Glomerular visceral epithelial cell (primary cell): ENCODE measurements at regions not wholly inside any gene's neighbourhood (a gene's known extent, or its start where the extent isn't known, plus 50 kb on each side); places are given as distances from the start of the nearest gene placed in this dataset.
"Not testable (repeated sequence)": the region's sequence is repeated elsewhere in the genome, so short reads cannot be mapped to it uniquely, and the experiment has no call there.

Source experiments
- DNase-seq: peaks from one replicate; pipeline ENCODE4 v3.0.0-alpha.2; 2016; ENCODE audit errors: extremely low spot score

DNA sequence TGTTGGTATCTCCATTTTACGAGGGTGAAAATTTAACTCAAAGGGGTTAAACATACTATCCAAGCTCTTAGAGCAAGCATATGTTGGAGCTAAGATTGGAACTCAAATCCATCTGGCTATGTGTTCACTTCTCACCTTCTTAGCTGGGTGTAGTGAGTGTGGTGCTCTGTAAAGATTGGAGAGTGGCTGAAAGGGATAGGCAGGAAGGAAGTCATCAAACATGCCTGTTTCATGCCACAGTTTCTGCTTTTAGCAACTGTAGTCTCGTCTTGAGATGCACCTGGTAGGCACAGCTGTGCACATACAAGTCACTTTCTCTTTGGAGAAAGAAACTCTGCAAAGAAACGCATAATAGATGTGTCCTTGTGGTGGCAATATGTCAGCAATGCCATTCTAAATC is 189.1 kb upstream of the MDFIC2 start:
- DNase-seq: no peak

DNA sequence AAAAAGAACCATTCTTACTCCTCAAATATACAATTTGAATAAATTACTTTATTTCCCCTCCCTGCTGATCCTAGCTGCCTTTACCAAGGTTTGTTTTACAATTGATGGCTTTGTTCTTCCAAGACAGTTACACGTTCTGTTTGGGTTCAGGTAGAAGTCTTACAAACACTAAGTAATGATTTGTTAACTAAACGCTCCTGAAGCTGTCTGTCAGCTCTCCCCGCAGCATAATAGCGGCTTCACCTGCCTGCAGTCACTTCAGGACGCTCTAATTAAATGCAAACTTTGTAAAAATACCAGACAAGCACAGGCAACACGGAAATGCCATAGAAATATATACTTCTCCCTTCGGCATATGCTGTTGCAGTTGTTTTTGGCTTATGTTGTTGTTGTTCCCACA is 176.4 kb upstream of the MDFIC2 start:
- DNase-seq: no peak

DNA sequence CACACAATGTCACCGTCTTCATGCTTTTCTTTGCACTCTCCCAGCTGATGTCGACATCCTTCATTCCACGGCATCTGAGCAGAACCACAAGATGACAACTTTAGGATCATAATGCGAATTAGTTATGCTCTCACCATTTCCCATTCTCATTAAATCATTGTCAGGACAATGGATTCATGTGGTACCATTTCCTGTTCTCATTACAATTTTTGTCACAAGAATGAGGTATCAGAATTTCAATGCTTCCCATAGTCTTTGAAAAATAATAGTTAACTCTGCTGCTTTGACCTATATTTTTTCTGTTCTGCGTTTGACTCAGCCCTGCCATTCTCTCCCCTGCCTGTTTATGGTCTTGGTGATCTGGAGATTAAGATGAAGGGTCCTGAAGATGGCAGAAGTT is 175.7 kb upstream of the MDFIC2 start:
- DNase-seq: no peak

DNA sequence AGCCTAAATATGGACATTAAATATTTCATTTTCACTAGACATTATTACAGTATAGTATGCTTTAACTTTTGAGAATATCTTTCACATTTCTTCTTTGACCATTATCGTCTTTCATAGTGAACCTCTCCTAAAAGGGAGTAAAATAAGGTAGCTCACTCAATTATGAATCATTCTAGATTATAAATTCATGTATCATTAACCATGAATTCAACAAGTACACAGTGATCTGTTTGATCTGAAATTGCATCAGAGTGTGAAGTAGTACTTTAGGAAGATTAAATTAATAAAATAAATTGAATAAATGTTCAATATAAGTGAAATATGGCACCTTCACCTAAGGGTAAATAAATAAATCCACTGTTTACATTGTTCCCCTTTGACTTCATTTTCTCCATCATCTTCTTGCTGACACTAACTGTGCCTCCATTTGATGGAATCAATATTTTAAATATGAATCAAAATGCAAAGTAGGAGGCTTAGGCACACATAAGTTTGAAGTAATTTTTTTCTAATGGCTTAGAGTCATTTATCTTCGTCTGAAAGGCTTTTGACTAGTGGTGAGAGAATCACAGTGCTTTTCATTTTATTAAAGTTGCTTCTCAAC is 174.1 kb upstream of the MDFIC2 start:
- no peak for DNase-seq

DNA sequence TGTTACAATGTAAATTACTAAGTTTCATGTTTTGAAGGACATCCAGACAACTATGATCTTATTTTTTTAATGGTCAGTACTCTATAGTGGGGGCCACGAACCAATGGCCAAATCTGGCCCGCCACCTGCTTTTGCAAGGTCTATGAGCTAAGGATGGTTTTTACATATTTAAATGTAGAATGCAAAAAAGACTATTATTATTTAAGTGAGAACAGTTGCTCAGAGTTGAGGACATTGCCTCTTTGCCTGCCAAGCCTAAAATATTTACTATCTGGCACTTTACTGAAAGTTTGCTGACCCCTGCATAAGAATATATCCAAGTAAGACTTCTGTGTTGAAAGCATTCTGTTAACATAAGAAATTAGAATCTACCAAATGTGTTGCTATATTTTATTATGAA is 163.7 kb upstream of the MDFIC2 start:
- DNase-seq: no peak

DNA sequence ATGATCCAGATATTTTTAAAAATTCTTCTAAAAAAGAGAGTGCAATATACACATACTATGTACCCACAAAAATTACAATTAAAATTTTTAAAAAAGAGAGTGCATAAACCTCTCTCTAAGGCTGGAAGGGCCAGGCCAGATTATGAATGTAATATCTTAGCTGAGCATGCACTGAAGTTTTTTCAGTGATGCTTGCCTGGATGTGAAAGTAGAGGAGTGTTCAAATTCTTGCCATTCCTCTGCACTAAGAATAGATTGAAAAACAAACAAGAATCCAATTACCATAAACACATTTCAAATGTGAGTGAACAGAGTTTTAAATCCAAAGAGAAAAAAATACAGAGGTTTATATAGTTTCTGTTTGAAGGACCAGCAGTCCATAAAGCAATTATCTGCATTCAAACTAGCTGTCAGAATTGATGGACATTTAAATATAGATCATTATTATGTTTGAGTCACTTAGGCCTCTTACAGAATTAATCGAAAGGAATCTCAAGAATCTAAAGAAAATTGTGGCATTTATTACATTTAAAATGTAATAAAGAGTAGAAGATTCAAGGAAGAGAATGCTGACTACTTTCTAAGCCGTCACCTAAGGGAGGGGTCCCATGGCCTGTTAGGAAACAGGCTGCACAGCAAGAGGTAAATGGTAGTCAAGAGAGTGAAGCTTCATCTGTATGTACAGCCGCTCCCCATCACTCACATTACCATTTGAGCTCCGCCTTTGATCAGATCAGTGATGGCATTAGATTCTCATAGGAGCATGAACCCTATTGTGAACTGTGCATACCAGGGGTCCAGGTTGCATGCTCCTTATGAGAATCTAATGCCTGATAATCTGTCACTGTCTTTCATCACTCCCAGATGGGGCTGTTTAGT is 159.3 kb upstream of the MDFIC2 start:
- no peak for DNase-seq

DNA sequence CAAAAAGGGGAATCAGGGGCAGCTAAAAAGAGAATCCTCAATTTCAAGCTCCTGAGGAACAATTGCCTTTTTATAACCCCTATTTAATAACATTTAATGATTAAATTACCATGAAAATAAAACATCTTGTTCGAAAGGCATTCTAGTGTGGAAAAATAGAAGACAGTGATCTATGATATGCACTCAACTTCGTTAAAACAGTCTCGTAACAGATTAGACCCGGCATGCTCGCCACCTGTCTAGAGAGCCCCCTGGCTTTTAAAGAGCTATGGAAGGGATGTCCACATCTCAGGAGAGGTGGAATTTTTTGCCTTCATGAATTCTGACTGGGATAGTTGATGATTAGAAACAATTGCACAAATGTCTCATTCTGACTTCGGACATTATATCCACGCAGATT is 153.7 kb upstream of the MDFIC2 start:
- DNase-seq: no peak

DNA sequence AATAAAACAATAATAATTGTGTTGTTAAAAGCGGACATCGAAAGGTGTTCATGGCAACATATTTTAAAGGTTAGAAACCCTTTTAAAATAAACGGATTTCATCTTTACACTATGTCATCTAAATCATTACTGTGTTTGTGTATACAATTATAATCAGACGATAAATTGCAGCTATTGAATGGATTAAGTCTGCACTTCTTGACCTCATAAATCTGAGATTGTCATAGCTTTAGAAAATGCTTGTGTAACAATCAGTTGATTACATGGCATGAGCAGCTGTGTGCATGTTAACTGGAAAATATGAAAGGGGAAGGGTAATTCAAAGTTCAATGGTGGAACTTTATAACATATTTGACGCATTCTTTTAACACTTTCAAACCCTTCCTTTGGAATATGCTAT is 152.4 kb upstream of the MDFIC2 start:
- no peak for DNase-seq

DNA sequence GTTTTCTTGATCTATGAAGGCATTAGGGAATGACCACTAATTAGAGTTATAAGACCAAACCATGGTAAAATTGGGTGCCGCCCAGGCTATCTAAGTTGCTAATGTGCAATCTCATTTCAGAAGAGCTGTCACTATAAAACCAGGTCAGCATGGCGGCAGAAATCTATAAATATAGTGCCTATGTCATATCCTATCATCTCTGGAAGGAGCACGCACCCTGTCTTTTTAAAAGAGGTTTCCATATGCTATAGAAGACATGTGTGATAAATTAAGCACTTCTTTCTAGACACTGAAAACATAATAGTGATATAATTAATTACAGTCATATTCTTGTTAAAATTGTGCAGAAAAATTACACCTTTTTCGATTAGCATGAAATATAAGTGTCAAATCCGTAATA is 152.0 kb upstream of the MDFIC2 start:
- no peak for DNase-seq

DNA sequence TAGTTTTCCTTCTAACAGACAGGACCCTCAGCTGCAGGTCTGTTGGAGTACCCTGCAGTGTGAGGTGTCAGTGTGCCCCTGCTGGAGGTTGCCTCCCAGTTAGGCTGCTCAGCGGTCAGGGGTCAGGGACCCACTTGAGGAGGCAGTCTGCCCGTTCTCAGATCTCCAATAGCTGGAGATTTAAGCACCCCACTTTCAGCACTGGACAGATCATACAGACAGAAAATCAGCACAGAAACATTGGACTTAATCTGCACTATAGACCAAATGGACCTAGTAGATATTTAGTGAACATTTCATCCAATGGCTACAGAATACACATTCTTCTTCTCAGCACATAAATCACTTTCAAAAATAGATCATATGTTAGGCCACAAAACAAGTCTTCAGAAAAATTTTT is 137.8 kb upstream of the MDFIC2 start:
- DNase-seq: not testable (repeated sequence)

DNA sequence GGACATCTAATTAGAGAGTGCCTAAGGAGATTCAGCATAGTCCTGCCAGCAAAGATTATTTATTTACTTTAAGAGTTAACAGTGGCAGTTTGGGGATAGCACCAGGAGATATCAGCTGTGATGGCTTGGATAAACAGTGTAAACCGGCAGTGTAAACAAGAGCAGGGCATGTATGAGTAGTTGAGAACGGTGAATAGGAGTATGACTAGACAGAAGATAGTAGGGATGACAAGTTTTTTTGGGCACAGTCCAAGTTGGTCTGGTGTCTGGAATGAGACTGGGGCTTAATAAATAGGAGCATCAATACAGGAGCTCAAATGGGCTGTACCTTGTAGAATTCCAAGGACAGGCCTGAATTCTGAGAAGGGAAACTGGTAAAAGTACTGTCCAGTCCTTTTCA is 123.0 kb upstream of the MDFIC2 start:
- DNase-seq: not testable (repeated sequence)

DNA sequence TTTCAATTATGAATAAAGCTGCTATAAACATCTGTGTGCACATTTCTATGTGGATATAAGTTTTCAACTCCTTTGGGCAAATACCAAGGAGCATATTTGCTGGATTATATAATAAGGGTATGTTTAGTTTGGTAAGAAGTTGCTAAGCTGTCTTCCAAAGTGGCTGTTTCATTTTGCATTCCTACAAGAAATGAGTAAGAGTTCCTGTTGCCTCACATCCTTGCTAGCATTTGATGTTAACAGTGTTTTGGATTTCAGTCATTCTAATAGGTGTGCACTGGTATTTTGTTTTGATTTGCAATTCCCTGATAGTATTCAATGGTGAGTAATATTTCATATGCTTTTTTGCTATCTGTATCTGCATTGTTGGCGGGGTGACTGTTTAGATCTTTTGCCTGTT is 120.7 kb upstream of the MDFIC2 start:
- no peak for DNase-seq

DNA sequence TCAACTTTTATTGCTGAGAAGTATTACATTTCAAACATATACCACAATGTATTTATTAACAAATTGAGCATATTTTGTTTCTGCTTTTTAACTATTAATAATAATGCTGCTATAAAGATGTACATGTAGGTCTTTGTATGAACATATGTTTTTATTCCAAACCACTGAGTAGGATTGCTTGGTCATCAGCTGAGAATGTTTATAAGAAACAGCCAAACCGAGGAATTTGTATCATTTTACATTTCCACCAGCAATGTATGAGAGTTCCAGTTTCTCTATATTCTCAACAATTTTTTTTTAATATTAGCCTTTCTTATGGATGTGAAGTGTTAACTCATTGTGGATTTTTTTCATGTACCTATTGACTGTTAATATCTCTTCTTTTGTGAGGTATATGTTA is 119.5 kb upstream of the MDFIC2 start:
- no peak for DNase-seq

DNA sequence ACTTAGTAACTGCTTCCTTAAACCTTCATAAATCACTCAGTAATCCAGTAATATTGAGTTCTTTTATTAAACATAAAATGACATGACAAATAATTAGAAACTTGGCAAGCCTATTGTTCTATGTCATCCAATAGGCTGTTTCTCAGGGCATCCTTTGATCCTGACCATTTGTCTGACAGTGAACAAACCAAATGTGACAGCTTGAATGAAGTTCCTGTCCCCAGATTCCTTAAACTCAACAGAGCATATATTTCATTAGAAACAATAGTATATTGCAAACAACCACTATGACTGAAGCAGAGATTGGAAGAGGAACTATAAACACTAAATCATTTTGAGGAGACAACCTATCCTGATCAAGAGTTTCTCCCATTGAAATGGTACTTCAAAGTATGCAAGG is 113.6 kb upstream of the MDFIC2 start:
- no peak for DNase-seq

DNA sequence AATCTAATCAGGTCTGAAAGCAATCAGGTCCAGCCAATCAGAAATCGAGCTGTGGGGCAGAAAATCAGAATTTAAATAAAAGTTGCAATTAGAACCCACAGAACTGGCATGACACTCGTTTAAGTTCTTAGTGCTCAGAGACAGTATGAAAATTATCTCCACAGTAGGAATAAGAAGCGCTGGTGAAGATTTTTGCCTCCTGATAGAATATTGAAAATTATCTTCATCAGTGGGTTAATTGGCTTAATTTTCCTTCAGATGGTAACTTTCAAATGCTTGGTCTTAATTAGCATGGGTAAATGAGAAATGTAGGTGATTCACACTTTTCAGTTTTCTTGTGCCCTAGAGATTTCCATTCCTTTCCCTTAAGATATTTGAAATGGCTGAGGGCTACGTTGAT is 109.1 kb upstream of the MDFIC2 start:
- no peak for DNase-seq

DNA sequence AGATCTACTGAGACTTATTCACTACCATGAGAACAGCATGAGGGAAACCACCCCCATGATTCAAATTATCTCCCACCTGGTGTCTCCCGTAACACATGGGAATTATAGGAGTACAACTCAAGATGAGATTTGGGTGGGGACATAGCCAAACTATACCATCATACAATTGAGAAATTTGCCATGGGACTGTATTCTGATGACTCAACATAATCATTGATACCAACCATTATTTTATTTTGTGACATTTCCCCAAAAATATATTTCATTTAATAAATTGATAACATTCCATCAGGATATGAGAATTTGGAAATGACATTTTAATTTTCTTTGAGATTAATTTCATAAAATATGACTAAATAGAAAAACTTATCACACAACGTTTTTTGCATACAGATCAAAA is 96.6 kb upstream of the MDFIC2 start:
- no peak for DNase-seq

DNA sequence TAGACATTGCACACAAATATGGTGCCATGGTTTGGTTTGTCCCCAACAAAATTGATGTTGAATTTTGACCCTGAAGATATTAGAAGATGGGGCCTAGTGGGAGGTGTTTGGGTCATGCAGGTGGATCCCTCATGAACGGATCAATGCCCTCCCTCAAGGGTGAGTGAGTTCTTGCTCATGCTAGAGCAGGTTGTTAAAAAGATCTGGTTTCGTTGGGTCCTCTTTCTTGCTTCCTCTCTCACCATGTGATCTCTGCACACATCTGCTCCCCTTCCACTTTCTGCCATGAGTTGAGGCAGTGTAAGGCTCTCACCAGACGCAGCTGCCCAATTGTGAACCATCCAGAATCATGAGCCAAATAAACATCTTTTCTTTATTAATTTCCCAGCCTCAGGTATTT is 87.8 kb upstream of the MDFIC2 start:
- DNase-seq: no peak

DNA sequence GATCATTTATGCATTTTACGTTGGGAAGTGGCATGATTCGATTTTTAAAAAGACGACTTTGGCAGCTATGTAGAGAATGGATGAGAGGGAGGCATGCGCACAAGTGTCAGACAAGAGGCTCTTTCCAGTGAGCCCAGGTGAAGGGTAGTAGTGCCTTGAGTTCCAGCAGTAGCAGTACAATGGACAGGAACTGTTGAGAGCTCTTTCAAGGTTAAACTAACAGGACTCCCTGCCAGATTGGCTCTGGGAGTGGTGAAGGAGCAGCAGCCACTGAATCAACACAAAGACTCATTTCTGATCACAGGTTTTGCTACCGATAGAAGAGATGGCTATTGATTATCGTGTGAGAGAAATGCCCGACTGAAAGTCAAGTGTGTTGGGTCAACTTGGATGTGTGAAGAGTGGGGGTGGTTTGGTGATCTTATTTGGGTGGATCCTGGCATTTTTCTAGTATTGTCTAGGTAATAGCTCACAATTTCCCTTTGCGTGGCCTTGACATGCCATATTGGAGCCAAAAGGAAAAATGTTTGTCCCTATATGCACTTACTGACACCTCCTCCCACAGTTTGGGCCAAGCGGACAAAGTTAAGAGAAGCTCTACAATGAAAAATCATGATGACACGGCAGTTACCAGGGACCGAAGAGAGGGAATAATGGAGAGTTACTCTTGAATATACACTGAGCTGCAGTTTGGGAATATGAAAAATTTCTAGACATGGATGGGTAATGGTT is 81.6 kb upstream of the MDFIC2 start:
- DNase-seq: no peak

DNA sequence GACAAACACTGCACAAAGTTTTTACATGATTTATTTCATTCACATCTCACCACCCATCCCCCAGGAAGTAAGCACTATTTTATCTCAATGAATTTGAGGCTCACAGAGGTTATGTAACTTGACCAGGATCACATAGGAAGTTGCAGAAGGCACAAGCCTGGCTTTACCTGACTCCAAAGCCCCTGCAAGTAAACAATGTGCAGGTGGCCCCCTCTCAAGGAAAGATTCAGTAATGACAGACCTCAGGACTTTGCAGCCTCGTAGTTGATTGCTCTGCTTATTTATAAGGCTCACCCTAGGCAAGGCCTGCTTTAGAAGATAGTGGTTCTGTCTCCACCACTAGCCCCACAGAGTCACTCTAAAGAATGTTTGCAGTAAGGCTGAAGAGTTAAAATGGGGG is 79.8 kb upstream of the MDFIC2 start:
- DNase-seq: no peak

DNA sequence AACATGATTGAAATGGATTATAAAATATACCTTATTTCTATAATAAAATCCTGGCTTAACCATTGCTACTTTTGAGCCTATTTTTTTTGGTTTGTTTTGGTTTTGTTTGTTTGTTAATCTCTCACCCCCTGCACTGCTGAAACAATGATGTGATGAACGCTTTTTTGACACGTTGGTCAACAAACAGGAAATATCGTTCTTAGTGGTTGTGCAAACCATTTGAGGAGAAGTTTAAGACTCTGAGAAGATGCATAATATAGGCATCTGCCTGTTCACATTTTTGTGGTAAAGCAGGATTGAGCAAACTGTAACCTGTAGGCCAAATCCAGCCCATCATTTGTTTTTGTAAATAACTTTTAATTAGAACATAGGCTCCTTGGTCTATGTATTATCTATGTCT is 75.5 kb upstream of the MDFIC2 start:
- no peak for DNase-seq

DNA sequence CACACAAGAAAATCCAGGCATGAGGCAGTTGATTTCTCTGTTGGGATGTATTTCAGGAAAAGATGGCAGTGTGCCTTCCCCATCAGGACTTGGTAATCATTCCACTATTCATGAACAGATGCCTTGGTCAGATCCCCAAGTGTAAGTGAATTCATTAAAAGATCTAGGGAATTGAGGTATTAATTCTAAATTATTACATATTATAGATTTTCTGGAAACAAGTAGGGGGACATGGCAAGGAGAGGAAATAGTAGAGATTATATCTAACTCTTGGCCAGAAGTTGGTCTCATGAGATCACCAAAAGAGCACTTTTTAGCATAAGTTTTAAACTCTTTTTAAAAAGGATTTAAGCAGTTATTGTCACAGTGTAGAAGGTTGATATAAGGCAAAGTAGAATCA is 74.4 kb upstream of the MDFIC2 start:
- DNase-seq: no peak

DNA sequence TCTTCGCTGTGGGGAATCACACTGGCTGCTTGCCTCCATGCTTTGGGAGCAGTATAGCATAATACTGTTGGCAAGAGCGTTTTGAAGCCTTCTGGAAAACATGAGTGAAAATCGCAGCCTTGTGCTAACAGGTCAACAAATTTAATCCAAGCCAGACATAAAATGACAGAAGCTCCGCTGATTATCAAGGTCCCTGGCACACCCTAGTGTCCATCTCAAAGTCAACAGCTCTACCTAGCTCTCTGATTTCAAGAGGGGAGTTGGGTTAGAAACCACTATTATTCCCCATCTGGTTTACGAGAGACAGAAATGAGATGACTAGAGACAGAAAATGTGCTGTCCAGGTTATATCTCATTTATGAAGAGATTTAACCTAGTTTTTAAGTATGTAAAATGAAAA is 73.6 kb upstream of the MDFIC2 start:
- no peak for DNase-seq

DNA sequence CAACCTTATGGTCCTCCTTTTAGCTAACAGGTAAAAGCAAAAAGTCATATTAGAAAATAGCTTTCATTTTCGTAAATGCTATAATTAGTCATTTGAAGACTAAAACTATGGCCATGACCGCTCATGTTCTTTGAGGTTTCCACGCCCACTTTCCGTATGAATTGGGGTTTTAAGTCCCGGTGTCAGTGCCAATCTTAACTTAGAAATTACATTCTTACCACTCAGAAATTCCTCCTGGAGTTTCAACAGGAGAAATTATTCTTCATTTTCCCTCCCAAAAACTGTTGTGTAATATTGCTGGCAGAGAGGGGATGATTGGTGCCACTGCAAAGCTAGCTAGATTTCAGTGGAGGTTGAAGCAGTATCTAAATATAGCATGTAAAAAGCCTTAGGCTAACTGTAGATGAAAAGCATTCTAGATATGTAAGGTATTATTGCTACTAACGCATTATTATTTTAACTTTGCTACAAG is 71.0 kb upstream of the MDFIC2 start:
- no peak for DNase-seq
